KMS-11 (cell line): ENCODE measurements at regions not wholly inside any gene's neighbourhood (a gene's known extent, or its start where the extent isn't known, plus 50 kb on each side); places are given as distances from the start of the nearest gene placed in this dataset.
A peak's percentile ranks its signal among the peaks of the same experiment; 100 is the strongest.

Source experiments
- H2AFZ ChIP-seq: fragments of 200-600 bp; sonication (generic); 2 replicates; pipeline ENCODE4 v1.6.1; 2016; ENCODE audit warnings: antibody characterized with exemption, mixed run types, low read depth
- H3K27ac ChIP-seq: fragments of 200-600 bp; sonication (generic); 2 replicates; pipeline ENCODE4 v1.6.1; 2016; ENCODE audit warnings: mild to moderate bottlenecking, mixed run types
- H3K27me3 ChIP-seq: fragments of 200-600 bp; sonication (generic); 2 replicates; pipeline ENCODE4 v1.6.1; 2017; ENCODE audit warnings: mild to moderate bottlenecking, low read depth, mixed run types, moderate library complexity; ENCODE audit not compliant: insufficient read depth
- H3K36me3 ChIP-seq: fragments of 200-600 bp; sonication (generic); 2 replicates; pipeline ENCODE4 v1.6.1; 2017; ENCODE audit warnings: mild to moderate bottlenecking, mixed run types; ENCODE audit not compliant: insufficient read depth
- H3K4me1 ChIP-seq: fragments of 200-600 bp; sonication (generic); 2 replicates; pipeline ENCODE4 v1.6.1; 2016; ENCODE audit warnings: mild to moderate bottlenecking, low read depth, mixed run types; ENCODE audit not compliant: poor library complexity, severe bottlenecking
- H3K4me2 ChIP-seq: fragments of 200-600 bp; sonication (generic); 2 replicates; pipeline ENCODE4 v1.7.0; 2016; ENCODE audit warnings: mild to moderate bottlenecking, mixed run types
- H3K4me3 ChIP-seq: fragments of 200-600 bp; sonication (generic); IDR thresholded peaks from 2 replicates; pipeline ENCODE4 v1.6.1; 2017; ENCODE audit warnings: low read depth, low read length, mixed read lengths; ENCODE audit not compliant: insufficient read depth
- H3K79me2 ChIP-seq: fragments of 200-600 bp; sonication (generic); 2 replicates; pipeline ENCODE4 v1.6.1; 2016; ENCODE audit warnings: low read depth, mixed run types; ENCODE audit not compliant: insufficient read depth
- H3K9ac ChIP-seq: fragments of 200-600 bp; sonication (generic); 2 replicates; pipeline ENCODE4 v1.6.1; 2016; ENCODE audit warnings: mild to moderate bottlenecking, mixed run types
- H4K20me1 ChIP-seq: fragments of 200-600 bp; sonication (generic); 2 replicates; pipeline ENCODE4 v1.6.1; 2016; ENCODE audit warnings: mild to moderate bottlenecking, mixed run types; ENCODE audit not compliant: insufficient read depth
- TF ChIP-seq, protein P1 (sequence below): fragments of 200-600 bp; sonication (generic); conservative IDR thresholded peaks from 2 replicates; pipeline ENCODE4 v1.6.1; 2017; ENCODE audit warnings: low read depth, mild to moderate bottlenecking, antibody characterized with exemption, low read length, moderate library complexity, mixed read lengths

DNA sequence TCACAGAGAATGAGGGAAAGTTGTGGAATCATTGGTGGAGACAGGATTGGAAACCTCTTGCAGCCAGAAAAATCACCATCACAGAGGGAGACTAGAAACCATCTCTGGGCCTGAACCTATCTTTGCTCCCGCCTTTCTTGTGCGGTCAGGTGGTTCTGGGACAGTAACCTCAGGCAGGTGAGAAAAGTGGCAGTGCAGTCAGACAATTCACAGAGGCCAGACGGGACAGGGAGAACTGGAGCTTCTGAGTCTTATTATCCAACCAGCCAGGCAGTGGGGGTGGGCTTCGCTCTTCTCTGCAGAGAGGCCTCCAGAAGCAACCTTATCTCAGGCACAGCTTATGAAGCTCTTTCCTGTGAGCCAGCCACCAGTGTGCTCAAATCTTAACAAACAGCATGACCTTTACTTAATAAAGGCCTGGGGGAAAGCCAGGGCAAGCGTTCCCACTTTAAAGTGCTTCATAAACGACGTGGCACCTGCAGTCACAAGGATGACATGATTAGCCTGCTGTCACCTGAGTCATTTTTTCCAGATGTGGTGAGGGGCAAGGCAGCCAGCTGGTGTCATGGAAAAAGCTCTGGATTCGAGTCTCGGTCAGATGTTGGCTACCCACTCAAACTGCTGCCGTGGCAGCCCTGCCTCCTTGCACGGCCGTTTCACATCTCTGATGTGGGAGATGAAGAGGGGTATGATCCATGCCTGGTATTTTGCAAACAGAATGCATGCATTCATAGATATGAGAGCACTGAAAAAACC, 109.7 kb downstream of the B3GNT2 start:
- H3K4me3 ChIP-seq: peak overlapping the region; percentile 27
- peak overlapping the region; percentile 89 for H3K4me2 ChIP-seq
- no peaks in the 10 kb centered on the region for H4K20me1 ChIP-seq
- peaks cover 71% of the 10 kb centered on the region for H3K4me1 ChIP-seq
- H2AFZ ChIP-seq: peak overlapping the region; percentile 15; the same call in 1 of the 2 replicates
- no peaks in the 10 kb centered on the region for H3K27me3 ChIP-seq
- peak overlapping the region; percentile 94 for H3K27ac ChIP-seq
- peak overlapping the region; percentile 71 for H3K9ac ChIP-seq
- H3K36me3 ChIP-seq: no peaks in the 10 kb centered on the region
- H3K79me2 ChIP-seq: no peaks in the 10 kb centered on the region
- TF ChIP-seq, protein P1, sequence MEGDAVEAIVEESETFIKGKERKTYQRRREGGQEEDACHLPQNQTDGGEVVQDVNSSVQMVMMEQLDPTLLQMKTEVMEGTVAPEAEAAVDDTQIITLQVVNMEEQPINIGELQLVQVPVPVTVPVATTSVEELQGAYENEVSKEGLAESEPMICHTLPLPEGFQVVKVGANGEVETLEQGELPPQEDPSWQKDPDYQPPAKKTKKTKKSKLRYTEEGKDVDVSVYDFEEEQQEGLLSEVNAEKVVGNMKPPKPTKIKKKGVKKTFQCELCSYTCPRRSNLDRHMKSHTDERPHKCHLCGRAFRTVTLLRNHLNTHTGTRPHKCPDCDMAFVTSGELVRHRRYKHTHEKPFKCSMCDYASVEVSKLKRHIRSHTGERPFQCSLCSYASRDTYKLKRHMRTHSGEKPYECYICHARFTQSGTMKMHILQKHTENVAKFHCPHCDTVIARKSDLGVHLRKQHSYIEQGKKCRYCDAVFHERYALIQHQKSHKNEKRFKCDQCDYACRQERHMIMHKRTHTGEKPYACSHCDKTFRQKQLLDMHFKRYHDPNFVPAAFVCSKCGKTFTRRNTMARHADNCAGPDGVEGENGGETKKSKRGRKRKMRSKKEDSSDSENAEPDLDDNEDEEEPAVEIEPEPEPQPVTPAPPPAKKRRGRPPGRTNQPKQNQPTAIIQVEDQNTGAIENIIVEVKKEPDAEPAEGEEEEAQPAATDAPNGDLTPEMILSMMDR: no peak

DNA sequence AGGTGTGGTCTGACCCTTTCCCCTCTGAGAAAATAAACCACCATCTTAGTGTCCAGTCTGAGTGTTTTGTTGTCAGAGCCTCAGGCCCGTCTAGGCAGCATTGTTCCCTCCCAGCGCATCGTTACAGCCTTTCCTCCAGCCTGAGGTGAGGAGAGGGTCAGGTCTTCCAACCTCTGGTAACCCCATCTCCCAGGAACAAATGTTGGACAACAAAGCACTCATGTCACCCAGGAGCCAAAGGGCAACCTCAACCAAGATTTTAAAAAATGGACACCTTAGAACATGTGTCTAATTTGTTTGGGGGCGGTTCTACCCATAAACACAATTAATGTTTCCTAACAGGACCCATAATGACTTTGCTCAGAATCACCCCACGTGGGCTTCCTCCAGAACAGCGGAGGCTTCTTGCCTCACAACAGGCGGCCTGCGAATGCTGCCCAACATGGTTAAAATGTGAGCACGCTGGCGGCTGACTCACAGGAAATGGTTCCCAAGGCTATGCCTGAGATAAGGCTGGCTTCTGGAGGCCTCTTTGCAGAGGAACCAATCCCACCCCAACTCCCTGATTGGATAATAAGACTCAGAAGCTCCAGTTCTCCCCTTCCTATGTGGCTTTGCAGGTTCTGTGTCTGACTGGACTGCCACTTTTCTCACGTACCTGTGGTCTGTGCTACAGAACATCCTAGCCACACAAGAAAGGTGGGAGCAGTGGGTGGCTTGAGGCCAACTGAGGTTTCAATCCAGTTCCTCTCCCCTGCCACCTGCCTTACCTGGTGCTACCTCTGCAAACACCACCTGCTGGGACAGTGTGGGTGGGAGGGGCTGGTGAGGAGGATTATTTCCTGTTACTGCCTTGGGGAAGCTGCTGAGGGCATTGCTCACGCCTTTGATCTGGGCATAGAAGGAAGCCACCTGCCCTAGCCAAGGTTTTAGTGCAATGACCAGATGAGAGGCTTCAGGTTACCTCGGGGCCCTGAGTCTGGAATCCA, 108.8 kb downstream of the B3GNT2 start:
- H3K4me1 ChIP-seq: peaks cover 69% of the 10 kb centered on the region

DNA sequence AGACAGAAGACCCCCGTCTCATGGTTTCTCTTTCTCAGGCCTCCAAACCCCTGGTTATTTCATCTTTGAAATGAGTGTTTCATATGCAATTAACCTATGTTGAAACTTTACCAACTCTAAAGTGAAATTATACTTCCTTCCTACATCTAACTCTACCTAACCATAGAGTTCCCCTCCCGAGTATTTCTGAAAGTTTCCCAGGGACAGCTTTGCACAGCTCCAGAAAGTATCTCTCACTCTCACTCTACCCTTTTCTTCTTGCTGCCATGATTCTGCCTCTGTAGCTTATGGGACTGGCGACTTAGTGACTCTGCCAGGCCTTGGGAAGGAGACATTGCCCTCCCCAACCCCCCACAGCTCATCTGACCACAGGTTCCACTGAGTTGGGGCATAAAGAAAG, 107.9 kb downstream of the B3GNT2 start:
- Histone ChIP-seq H4K20me1 (no peaks in the 10 kb centered on the region), H3K36me3 (no peaks in the 10 kb centered on the region), H3K4me3 (no peak overlapping the region), H3K9ac (no peak overlapping the region), H3K79me2 (no peaks in the 10 kb centered on the region), H3K4me2 (peak overlapping the region; percentile 89), H3K4me1 (peaks cover 60% of the 10 kb centered on the region), H2AFZ (no peak overlapping the region), H3K27me3 (no peaks in the 10 kb centered on the region), H3K27ac (no peak overlapping the region; the same call in 1 of the 2 replicates)
- TF ChIP-seq, protein P1: no peak

More for the DNA sequence above, 108.8 kb downstream of the B3GNT2 start:
- Histone ChIP-seq H4K20me1 (no peaks in the 10 kb centered on the region), H3K36me3 (no peaks in the 10 kb centered on the region), H2AFZ (peak overlapping the region; percentile 15; the same call in 1 of the 2 replicates), H3K4me2 (peak overlapping the region; percentile 89), H3K4me3 (no peak overlapping the region), H3K79me2 (no peaks in the 10 kb centered on the region), H3K27ac (peak overlapping the region; percentile 94), H3K9ac (peak overlapping the region; percentile 71), H3K27me3 (no peaks in the 10 kb centered on the region)
- TF ChIP-seq, protein P1: no peak

DNA sequence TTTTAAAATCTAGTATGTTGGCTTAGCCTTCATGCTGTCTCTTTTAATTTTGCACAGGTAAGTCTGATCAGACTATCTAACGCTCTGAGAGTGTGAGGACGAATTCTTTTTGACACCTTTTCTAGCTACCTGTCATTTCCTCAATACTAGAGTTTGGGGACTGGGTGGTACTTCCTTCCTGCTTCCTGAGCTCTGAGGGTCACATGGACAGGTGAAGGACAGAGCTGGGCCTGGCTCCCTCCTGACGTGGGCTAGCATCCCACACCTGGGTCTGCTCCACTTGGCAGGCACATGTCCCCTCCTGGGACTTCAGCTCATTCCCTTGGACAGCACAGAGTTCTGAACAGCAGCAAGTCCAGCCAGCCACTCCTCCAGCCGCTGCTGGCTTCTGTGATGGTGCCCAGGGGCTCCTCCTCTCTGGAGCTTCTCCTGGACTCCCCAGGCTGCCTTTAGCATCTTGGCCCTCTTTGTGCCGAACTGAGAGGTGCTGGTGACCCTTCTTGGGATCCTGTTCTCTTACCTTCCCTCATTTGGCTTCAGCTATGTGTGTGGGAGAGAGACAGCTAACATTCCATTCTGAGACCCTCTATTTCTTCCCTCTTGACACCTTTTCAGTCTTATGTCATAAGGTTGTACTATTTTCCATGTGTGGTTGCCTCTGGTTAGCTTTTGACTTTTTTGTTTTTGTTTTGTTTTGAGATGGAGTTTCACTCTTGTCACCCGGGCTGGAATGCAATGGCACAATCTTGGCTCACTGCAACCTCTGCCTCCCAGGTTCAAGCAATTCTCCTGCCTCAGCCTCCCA, 106.9 kb downstream of the B3GNT2 start:
- Histone ChIP-seq H3K4me3 (no peak overlapping the region), H3K27ac (no peak overlapping the region), H3K27me3 (no peaks in the 10 kb centered on the region), H3K4me2 (no peak overlapping the region; the same call in 1 of the 2 replicates), H3K79me2 (no peaks in the 10 kb centered on the region), H3K9ac (no peak overlapping the region), H3K36me3 (no peaks in the 10 kb centered on the region), H2AFZ (no peak overlapping the region), H3K4me1 (peaks cover 50% of the 10 kb centered on the region), H4K20me1 (no peaks in the 10 kb centered on the region)
- TF ChIP-seq, protein P1: no peak
